ENCODE measurements at regions not wholly inside any gene's neighbourhood (a gene's known extent, or its start where the extent isn't known, plus 50 kb on each side); places are given as distances from the start of the nearest gene placed in this dataset.
"Not testable (repeated sequence)": the region's sequence is repeated elsewhere in the genome, so short reads cannot be mapped to it uniquely, and the experiment has no call there.

DNA sequence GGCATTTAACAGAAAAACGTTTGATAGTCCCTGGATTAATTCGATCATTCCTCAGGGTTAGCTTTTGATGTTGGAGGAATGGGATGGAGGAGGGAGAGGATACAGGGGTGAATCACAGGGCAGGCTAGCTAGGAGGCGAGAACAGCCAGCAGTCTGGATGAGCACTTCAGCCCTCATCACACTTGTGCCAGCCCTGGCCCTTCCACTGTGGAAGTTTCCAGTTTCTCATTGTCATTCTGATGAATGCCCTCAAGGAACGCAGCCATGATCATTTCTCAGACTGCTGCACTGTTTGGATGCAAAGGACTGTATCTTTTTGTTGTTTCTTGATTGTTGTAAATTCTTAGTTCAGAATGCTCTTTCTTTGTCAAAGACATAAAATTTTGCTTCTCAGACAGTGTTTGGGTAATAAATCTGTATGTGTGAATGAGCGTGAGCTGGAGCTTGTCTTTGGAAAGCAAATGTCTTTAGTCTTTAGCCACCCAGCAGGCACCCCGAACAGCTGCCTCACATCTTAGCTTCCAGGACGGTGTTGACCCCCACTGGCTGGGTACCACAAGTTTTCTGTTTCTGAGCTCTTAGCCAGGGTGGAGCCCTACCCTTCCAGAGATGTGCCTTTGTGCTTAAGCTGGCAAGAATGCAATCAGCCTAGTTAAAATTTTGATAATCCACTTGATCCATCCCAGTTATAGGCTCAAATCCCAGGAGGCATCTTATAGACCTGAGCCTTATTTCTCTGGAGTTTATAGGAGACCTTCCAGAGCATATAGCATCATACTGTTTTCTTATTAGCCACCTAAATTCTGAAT is 121.1 kb downstream of the PDCD6IP start:
- DNase-seq (ENCODE audit: low read depth) = no peak

DNA sequence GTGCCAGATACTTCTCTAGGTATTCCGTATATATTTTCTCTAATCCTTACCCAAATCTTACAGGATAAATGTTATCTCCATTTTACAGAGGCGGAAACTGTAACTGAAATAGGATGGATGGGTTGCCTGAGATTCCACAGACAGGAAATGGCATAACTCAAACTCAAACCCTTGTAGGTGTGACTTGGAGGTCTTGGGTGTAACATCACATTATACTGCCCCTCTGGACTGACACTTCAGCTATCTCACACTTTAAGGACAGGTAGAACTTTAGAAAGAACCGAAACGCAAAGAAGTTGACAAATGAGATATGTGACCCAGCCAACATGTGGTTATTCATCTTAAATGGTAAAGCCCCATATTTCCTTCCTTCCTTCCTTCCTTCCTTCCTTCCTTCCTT is 122.1 kb downstream of the PDCD6IP start:
- no peak for DNase-seq (ENCODE audit: low read depth)

DNA sequence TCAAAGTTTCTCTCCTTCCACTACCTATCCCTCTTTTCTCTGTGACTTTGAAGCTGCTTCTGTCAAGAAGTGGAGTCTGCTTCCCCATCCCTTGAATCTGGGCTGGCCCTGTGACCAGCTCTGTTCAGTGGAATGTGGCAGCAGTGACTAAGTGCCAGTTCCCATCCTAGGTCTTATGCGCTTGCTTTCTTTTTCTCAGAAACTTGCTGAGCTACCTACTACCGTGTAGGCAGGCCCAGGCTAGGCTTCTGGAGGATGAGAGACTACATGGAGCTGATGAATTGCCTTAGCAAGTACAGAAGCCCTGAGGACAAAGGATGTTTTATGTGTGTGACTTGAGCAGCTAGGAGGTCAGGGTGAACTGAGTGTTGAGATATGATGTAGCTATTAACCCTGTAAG is 123.2 kb downstream of the PDCD6IP start:
- no peak for DNase-seq (ENCODE audit: low read depth)

DNA sequence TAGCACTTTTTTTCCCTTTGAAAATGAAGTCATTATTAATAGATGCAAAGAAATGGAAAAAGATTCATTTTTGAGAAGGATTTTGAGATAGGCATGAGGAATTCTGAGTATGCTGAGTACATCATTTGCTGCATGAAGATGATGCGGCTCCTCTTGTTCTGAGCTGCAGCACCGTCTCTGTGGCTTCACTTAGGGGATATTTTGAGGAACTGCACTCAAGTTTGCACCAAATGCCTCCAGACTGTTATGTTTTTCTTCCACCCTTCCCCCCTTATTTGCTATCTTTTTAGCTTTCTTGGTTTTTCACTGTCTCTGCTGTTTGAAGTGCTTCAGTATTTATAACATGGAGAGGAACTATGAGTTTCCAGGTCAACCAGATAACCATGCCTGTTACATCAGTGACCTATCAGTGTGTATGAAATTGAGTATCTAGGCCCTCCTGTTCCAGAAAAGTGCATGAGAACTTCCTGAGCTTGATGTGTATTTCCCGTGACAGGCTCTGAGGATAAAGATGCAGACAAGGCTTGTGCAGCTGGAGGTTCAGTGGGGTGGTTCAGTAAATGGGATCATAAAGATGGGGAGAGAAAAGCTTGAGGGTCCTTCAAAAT is 128.7 kb downstream of the PDCD6IP start:
- no peak for DNase-seq (ENCODE audit: low read depth)

GRCh38 chr3:33929813-33930212 is 131.4 kb downstream of the PDCD6IP start:
- no peak for DNase-seq (ENCODE audit: low read depth)

GRCh38 chr3:33931512-33931911 is 133.1 kb downstream of the PDCD6IP start:
- no peak for DNase-seq (ENCODE audit: low read depth)

GRCh38 chr3:33932010-33932764 is 133.8 kb downstream of the PDCD6IP start:
- DNase-seq (ENCODE audit: low read depth) = no peak

DNA sequence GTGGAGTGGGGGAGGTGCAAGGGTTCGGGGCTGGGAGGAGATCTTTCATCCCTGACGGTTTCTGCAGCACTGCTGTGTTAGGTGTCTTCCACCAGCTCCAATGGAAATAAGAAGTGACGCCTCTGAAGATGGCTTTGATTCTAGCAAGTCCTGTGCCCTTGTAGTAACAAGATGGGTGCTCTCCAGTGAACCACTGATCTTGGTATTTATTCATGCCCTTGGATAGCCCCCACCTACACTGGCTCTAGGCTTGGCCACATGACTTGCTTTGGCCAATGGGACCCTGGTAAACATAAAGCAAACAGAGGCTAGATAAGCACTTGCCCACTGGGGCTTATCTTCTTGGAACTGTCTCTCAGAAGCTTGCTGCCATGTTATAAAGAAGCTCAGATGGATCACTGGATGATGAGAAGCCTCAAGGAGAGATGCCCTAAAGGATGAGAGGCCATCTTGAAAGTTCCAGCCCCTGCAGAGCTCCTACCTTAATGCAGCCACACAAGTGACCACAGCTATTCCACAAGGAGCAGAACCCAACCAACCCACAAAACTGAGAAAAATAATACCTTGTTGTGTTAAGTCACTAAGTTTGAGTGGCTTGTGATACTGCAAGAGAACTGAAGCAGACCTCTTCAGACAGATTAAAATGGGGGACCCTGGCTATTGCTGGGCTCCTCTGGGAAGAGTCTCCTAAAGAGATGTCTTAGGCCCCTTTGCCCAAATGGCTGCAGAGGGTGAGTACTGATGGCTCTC is 137.9 kb downstream of the PDCD6IP start:
- DNase-seq (ENCODE audit: low read depth) = no peak

DNA sequence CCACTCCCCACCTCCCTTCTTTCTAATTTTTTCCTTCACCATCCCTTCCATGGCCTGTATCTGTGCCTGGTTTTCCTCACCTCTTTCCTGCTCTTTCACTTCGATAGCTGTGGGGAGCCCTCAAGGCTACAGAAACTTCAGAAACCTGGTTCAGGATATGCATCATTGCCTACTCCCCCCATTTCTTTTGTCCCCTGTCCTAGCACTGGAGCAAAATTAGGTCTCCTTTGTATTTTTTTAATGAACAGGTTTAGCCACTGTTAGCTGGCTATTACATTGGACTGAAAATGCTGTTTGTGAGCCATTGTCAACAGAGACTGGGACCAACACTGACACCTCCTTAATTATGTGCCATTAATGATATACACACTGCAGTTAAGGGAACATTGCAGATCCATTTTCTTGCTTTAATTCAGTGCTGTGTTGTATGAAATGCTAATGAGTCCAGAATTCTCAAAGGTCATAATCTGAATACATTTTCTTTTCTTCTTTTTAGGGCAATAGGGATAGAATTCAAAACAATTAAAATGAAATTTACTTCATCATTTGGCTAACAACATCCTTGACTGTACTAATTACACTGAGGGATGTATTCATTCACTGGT is 138.6 kb downstream of the PDCD6IP start:
- no peak for DNase-seq (ENCODE audit: low read depth)

DNA sequence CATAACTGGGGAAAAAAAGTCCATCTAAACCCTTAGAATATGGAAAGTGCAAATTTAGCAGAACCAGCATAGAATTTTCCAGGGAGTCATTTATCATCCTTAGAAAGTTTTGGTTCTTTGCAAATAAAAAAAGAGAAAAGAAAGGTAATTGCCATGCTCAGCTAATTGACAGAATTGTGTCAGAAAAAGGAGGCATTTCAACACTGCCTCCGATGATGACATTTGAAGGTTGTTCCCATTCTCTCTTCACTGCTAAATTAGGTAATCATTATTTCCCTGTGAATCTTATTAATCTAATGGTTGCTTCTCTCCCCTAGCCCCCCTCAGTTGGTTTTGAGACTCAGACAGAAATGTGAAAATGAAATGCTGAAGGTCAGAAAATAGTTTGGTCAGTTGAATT is 139.2 kb downstream of the PDCD6IP start:
- DNase-seq (ENCODE audit: low read depth) = no peak

GRCh38 chr3:33940149-33940548 is 141.7 kb downstream of the PDCD6IP start:
- no peak for DNase-seq (ENCODE audit: low read depth)

GRCh38 chr3:33940736-33941135 is 142.3 kb downstream of the PDCD6IP start:
- DNase-seq (ENCODE audit: low read depth) = no peak

DNA sequence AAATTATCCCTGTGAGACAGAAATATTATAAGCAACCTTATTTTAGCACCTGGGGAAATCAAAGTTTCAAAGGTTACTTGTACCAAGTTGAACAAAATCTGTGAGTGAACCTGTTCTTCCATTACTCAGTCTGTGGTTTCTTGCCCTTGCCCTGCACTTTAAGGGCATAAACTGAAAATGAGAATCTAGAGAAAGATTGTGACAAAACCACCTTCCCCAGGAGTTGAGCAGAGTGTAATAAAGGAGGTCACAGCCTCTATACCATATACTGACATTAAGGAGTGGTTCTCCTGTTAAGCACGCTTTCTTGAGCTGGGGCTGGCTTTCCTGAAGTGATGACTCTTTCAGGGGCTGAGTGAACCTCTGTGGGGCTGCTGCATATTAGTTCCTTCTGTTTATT is 143.4 kb downstream of the PDCD6IP start:
- no peak for DNase-seq (ENCODE audit: low read depth)

DNA sequence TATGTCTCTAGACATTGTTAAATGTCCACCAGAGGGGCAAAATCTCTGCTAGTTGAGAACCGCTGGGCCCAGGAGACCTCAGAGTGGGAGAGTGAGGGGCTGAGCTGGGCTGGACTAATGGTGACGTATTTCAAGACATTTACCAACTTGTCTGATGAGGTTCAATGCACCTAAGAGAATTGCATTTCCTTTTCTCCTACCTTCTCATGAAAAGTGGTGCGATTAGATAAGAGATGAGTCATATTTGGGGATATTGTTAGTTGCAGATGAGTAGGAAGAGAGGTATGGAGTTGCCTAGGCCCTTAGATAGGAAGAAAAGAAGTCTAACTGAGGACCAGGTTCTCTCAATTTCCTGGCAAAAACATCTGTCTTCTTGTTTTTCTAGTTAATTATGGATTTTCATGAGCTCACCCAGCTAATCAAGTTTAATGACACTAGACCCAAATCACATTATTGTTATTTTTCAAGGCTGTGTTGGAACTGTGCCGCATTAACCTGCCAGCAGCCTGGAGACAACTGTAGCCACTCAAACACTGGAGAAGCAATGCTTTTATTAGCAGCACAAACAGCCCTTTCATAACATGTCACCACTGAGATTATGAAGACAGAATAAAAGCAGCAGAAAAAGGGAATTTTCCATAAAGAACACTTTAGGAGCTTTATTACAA is 144.2 kb downstream of the PDCD6IP start:
- no peak for DNase-seq (ENCODE audit: low read depth)

- no peak for DNase-seq (ENCODE audit: low read depth)
Measured at GRCh38 chr3:33943277-33943676, 144.8 kb downstream of the PDCD6IP start.

- DNase-seq (ENCODE audit: low read depth) = not testable (repeated sequence)
Measured at GRCh38 chr3:33946612-33947011, 148.2 kb downstream of the PDCD6IP start.

DNA sequence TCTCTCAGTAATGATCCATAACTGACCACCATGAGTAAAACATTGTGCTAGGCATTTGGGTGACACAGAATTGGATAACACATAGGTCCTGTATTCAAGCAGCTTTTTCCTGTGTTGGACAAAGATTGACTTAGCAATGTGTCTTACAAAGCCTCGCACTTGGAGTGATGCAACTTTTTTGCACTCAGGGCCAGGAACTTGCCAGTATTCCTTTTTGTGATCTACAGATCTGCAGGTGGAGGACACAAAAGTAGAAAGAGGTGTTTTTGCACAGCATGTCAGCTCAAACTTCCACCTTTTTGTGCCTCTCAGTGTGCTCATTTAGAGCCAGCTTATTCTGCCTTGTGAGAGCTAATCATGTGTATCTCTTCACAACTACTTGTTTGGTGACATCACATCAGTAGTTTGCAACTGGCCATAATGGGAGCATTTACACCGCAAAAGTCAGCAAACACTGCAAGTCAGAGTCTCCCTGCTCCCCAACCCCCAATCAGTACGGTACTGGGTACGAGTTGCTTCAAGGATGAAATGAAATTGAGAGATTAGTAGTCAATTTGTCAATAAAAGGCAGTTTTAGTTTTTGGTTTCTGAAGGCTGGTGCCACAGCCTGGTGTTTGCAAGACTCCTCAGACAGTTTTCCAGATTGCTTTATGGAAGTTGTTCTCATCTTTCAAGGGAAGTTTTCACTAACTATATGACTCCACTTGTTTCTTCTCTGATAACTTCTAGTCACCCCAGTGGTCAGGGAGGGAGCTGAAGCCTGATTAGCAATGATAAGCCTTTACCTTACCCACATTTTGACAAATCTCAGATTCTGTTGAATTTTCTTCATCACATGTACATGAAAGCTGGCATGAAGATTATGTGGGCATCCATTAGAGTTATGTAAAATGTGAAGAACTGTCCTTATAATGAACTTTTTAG is 149.1 kb downstream of the PDCD6IP start:
- no peak for DNase-seq (ENCODE audit: low read depth)

DNA sequence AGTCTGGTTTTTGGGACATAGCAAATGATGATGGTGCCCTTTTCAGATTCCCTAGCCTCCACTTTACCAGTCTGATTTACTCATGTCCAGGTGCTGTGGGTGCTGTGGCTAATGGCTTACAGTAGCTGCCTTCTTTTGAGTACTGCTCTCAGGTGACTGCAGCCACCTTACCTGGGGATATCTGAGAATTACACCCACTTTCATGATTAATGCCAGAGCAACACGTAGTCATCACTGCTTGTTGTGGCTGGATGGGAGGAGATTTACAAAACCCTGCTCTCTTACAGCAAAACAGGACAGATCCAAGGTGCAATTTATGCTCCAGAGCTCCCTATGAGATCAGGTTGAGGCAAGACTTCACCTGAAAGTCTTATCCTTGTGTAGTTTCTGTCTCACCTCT is 150.6 kb downstream of the PDCD6IP start:
- DNase-seq (ENCODE audit: low read depth) = no peak

- DNase-seq (ENCODE audit: low read depth) = no peak
Measured at GRCh38 chr3:33954956-33955355, 156.5 kb downstream of the PDCD6IP start.

DNA sequence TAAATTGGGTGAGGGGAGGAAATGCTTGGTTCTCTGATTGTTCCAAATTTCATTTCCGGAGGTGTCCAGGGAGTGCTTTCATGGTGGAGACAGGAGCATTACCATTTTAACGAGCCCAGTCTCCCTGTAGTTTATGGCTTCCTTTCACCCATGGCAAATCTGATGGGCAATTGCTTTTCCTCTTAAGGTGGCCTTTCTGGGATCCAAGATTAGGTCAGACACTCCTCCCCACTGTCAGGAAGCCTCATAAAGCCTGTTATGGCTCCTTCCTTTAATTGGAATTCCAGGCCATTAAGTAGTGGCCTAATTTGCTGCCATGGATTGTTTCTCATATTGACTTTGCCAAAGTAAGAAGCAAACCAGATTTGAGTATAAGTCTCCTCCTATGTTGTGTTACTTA is 157.8 kb downstream of the PDCD6IP start:
- no peak for DNase-seq (ENCODE audit: low read depth)

All from CMK (cell line).